ENCODE measurements at regions not wholly inside any gene's neighbourhood (a gene's known extent, or its start where the extent isn't known, plus 50 kb on each side); places are given as distances from the start of the nearest gene placed in this dataset.

GRCh38 chr1:221801251-221801661, 59.4 kb upstream of the DUSP10 start:
- TF ChIP-seq EZH2phosphoT487 (IDR thresholded peaks at IDR 0.05; ENCODE audit: insufficient read depth, low read depth) = no peak
- TF ChIP-seq EZH2 (IDR thresholded peaks at IDR 0.05; ENCODE audit: insufficient read depth, poor library complexity, severe bottlenecking) = no peak

Data from GM23248 (cell line).